GM19324 (cell line): ENCODE measurements at regions not wholly inside any gene's neighbourhood (a gene's known extent, or its start where the extent isn't known, plus 50 kb on each side); places are given as distances from the start of the nearest gene placed in this dataset.

Experiments used
- ATAC-seq: cut with Tn5 transposase; IDR thresholded peaks from one replicate; pipeline ENCODE4 v1.9.1; 2021; ENCODE audit warnings: mild to moderate bottlenecking, moderate library complexity; ENCODE audit not compliant: unreplicated experiment, low FRiP score

DNA sequence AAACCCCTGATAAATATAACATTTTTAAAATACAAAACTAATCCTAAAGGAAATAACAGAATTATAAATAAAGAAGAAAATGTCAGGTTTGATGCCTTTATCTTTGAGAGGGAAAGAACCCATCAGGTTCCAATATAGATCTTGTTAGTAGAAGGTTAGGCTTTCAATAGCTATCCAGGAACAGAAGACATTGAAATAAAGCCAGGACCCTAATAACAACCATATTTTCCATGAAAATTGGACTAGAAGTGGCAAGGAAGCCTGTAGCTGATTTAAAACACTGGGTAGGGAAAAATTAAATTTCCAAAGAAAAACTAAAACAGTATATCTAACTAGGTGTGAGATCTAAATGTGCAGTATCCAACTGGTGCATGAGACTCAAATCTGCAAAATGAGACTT, 185.2 kb upstream of the STXBP5 start:
- no peak for ATAC-seq

DNA sequence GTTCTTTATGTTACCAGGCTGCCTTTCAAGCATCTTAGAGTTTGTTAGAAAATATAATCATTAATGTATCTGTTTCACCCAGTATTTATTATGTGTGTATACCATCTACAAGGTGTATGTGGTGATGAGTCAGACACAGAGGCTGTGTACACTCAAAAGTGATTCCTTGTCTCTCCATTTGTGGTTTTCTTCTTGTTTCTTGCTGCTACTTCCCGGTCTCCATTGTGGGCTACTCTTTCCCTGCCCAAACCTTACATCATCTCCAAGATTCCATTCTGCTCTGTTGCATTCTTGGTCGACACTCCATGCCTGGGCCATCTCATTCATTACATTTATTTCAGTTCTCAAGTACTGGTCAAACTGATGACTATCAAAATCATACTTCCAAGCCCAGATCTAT, 182.2 kb upstream of the STXBP5 start:
- no peak for ATAC-seq

DNA sequence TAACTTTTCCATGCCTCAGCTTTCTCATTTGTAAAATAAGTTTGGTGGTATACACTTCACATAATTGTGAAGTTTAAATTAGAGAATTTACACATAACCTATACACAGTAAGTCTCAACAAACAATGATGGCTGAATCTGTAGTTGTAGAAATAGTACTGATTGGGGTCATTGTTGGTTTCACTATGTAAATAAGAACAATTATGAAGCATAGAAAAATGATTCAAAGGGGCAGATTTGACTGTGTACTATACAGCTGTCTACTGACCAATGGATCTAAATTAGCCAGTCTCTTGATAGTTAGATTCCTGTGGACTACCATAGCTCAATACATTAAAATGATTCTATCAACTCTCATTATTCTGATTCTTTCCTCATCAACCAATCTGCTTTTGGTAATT, 181.1 kb upstream of the STXBP5 start:
- no peak for ATAC-seq

DNA sequence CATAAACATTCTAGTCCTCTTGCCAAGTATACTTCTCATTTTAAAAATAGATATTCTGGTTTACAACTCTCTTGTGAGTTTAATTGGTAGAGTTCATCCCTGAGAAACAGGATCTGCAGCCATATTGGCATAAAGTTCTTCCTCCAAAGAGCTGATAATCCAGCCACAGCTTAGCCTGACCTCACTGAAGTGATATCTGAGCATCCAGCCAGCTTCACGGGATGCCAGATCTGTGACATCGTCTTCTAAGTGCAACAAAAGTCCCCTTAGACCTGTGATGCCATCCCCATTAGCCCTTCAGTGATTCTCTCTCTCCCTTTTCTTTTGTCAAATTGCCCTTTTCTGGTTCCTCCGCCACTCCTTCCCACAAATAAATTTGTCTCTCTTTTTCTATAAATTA, 180.6 kb upstream of the STXBP5 start:
- no peak for ATAC-seq

DNA sequence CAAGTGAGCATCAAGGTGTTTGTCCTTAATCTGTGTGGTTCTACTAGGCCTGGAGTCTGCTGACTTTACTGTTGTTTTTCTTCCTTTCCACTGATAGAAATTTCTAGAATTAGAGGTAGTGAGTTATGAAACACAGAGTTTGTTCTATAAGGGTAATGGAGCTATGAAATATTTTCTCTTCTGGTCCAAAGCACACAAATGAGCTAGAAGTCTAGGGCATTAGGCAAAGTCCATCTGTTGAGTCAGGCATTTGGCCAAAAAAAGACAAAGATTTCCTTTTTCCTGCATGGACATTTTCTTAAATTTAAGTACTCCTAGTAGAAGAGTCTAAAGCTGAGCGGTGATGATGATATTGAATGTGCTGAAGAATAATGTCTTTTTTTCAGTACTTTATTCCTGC, 174.3 kb upstream of the STXBP5 start:
- ATAC-seq = no peak

DNA sequence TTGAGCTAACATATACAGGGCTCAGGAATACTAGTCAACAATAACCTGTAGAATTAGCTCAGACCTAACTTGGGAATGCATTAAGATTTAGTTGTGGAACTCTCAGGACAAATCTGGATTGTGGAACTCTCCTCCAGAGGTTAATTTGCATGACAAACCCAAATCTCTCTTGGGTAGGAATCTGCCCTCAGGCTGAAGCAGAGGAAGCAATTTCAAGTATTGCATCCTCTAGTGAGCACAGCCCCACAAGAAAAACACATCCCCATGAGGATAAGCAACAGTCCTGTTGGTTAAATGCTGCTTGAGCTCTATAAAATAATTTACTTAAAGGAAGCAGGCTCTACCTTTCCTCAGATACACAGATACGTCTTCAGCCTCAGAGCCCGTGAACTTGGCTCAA, 170.9 kb upstream of the STXBP5 start:
- no peak for ATAC-seq

DNA sequence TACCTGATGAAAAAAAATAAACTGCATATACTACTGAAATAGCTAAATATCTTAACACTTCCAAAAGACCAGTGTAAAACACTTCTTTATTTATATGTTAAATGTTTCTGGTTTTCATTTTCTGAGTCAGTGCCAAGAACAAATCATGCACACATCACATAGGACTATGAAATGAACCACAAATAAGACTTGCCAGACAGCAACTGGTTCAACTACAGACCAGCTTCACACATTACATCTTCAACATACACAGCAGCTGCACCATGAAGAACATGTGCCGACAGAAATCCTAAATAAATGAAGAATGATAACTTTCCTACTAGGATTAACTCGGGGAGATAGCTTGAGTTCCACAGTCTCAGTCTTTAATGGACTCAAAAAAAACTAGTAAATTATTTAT, 168.3 kb upstream of the STXBP5 start:
- no peak for ATAC-seq

DNA sequence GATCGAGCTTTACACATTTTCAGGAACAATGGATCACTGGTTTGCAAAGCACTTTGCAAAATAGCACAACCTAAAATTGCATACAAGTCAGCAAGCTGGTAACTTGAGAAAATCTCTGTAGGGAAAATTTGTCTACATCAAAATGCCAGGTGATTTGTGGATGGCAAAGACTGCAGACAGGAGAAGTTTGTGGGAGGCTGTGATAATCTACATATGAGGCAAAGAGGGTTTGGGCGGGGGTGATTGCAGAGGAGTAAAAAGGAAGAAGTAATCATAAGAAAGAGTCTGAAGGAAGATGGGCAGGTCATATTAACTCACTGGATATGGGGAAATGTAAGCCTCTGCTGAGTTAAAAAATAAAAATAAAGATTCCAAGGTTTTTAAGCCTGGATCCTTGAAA, 166.3 kb upstream of the STXBP5 start:
- no peak for ATAC-seq

DNA sequence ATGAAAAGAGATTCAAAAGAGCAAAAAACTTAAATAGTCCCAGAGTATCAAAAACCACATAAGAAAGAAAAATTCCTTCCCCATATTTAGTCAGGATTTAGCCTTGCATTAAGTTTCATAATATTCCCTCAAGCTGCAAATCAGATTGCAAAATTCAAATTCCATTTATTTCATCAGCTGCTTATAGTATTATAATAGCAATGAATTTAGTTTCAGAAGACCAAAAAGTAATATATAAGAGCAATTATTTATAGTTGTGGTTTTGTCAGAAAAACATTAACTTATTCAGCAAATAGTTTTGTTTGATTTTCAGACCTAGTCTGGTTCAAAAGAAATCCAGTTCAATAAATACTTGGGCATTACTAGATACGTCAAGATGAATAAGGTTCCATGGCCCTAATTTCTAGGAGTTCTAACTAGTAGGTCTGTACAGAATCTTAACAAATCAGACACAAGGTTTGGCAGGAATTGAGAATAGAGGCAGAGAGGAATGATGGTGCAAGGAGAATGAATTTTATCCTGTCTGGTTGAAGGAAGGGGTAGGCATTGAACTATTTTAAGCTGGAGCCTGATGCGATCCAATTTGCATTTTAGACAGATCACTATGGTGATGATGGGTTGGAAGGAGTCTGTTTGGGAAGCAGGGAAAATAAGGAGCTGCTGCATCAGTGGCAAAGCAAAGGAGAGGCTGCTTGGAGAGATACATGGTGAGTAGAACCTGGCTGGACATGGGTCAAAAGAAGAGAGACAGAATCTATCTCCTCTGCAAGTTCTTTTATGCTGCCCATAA, 163.9 kb upstream of the STXBP5 start:
- no peak for ATAC-seq

DNA sequence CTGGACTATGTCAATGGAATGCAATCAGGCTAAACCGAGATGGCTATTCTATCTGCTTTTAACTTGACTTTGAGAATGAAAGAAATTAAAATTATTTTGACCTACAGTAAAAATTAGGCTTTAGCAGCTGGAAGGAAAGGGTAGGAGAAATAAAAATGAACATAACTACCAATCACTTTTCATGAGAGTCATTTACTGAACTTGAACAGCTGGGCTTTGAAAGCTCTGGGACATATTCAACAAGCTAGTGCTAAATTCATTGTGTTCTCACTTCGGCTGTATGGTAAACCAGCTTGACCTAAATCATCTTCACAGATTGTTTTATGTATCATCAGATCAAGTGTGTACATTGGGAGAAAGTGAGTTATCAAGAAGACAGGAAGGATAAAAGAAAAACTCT, 161.5 kb upstream of the STXBP5 start:
- no peak for ATAC-seq

DNA sequence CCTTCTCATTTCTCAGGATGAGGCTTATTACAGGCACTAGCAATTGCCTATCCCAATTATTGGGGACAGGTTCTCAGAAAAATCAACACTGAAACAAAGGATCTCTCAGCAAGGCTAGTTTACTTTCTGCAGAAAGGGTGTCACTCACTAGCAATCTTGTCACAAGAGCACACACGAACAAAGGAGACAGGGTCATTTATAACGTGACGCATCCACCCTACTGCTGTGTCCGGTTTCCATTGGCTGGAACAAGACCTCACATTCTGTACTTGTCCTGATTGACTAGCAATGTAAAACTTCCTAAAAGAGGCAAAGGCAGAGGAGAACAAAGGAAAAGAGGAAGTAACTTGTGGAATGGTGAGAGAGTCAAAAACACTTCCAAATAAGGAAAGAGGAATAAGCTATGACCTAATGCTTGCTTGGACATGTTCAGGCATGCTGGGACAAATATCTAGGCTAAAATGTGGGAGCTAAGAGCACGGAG, 160.2 kb upstream of the STXBP5 start:
- no peak for ATAC-seq

DNA sequence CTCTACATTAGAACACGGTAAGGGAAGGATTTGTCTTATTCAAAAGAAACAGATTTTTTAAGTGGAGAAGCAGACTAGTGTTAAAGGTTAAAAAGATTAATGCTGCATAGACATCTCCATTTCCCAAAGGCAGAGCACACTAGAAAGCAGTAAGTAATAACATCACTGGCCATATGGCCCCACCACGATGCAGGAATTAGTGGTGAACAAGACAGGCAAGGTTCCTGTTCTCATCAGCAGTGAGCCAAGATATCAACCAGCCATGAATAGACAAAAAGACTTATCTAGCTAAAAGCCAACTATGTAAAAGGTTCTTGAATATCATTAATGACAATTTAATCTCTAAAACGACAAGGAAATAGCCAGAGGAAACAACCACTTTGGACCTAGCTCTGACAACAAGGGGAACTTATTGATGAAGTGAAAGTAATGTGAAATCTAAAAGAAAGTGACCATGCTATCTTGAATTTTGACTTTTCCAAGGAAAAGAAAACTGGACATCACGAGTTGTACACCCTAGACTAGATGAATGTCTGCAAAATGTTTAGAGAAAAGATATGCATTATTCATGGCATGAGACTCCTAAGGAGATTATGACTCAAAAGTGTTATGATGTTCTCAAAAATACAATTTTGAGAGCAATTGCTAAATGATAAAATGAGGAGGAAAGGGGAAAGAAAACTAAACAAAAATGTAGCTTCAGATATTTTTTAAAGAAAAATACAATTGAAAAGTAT, 157.9 kb upstream of the STXBP5 start:
- ATAC-seq = no peak

DNA sequence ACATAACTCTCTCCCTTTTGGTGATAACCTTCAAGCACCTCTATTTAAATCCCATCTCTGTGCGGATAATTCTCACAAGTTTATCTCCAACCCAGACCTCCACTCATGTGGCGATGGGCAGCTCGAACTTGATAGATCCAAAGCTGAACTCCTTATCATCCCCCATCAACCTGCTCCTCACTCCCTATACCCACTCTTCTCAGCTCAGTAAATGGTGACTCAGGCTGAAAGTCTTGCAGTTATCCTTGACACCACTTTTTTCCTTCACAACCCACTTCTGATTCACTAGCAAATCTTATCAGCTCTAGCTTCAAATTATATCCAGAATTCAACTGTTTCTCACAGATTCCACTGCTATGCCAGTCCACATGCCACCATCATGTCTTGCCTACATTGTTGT, 155.3 kb upstream of the STXBP5 start:
- no peak for ATAC-seq

DNA sequence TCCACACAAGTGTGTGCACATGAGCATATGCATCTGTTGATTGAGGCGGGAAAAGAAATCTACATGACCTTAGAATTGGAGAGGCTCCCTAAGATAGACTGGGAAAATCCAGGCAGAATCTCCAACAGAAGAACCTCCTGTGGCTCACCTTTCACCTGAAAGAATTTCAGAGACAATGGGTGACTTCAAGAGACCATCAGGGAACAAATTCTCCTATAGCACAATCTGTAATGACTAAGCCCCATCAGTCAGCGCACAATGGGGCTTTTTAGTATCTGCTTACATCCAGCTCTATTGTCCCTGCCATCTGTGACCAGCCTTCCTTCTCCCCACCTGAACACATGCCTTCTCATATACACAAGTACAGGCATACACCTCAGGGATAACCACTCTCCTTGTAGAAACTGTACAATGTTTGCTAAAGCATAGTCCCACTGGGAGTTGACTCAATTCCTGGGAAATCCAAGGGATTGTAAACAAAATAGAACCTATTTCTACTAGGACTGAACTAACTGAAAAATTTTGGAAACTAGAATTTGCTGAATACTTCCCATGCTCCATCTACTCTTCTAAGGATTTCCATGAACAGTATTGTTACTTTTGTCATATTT, 150.8 kb upstream of the STXBP5 start:
- ATAC-seq = no peak

DNA sequence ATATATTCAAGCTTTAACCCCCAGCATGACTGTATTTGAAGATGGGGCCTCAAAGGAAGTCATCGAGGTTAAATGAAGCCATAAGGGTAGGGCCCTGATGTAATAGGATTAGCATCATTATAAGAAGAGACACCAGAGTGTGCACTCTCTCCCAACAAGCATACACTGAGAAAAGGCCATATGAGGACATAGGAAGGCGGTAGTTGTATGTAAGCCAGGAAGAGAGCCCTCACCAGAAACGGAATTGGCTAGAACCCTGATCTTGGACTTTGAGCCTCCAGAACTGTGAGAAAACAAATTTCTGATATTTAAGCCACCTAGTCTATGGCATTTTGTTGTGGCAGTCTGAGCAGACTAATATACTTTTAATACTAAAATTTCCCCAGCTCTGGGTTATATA, 150.1 kb upstream of the STXBP5 start:
- no peak for ATAC-seq

DNA sequence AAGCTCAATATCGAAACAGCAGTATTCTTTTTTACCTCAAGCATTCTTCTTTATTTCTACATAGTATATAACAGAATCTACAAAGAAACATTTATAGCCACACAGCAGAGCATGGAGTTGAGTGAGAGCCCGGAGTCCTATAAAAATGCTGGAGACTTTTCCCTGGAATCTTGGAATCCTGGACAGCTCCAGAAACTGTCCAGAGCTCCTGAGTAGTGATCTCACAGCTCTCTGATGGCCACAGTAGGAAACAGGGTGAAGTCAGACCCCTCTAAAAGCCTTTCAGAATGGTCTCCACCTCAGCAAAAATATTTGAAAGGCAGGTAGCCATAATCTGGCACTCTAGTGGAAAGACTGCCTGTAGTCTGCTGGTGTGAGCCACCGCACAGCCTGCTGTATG, 149.3 kb upstream of the STXBP5 start:
- ATAC-seq = no peak

DNA sequence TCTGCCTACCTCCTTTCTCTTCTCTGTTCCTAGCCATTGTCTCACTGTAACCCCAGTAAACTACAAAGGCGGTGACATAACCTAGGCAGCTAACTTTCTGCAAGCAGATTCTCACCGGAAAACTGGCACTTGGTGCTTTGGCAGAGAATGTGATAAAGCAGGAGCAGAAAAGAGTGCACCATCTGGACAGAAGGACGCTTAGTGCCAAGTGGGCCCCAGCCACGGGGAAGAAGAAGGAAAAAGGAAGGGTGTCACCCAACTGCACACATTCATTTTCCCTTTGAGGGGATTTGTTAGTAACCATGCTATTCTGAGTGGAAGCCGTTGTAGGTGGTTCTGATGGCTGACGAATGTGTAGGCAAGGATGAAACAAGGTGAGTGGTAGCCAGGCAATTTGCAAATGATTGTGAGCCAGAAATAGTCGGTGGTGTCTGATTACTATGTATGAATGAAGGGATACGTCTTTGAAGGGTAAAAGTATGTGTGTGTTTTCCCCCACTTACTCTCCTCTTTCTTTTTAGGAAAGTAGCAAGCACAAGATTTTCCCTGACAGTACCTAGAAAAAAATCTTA, 148.3 kb upstream of the STXBP5 start:
- ATAC-seq = no peak

DNA sequence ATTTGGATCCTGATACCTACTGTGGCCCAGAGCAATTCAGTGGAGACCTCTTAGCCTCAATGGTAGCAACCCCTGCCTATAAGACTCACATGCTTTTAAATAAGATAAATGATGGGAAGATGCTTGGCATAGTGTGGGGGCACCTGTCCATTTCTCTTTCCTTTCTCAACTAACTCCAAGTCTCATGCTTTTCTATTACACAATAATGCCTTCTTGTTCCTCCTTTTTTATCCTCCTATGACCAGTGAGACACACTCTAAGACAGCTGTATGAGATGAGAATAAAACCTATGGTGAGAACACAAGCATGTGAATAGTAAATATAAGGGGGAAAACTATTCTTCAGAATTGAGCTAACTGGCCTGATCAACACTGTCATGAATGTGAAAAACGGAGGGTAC, 147.0 kb upstream of the STXBP5 start:
- ATAC-seq = no peak

DNA sequence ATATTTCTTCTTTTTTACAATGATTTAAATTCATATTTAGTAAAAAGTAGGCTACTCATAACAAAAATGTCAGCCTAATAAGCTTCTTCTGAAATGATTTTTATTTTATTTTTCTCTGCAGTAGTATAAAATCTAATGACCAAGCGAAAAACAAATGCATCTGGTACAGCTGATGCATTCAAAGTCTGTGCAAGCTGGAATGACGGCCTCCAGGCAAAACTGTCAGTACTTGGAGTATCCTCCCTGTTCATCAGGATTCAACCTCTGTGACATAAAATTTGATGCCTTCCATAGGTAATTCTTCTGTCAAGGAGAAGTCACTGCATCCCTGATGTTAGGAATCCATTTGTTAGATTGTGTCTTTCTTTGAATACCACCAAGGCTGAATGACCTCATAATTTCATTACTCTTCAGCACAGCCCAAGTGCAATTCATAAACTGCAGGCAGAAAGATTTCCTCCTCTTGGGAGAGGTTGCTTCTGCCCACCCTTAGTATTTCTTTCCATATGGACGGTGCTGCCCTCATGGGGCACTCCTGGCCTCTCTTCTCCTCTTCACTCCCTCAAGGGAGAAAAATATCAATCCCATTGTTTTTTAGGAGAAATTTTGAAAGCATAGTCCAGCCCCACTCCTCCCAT, 146.4 kb upstream of the STXBP5 start:
- no peak for ATAC-seq

DNA sequence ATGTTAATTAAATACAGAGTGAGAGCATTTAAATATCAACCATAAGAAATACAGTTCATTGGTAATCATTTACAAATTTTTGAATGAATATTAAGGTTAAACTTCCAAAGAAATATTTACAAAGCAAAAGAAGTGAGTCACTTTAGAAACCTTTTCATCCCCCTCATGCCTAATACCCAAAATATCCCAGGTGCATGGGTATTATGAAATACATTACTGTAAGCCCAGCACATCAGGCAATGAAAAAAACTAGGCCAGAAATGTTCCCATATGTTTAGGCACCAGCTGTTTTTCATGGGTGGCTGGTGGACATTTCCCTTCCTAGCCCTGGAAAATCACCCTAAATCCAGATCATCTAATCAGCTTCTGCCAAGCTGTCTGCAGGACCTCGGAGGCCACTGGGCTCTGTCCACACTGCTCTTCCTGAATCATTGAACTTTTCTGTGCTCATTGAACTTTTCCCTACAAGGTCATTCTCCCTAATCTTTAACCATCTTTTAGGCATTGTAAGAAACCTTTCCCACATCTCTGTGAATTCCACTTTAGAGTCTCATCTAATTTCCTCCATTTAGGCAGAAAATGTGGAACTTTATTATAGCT, 145.3 kb upstream of the STXBP5 start:
- no peak for ATAC-seq
